ENCODE measurements at regions not wholly inside any gene's neighbourhood (a gene's known extent, or its start where the extent isn't known, plus 50 kb on each side); places are given as distances from the start of the nearest gene placed in this dataset.

GRCh38 chr1:47629201-47629600 lies 191.4 kb downstream of the FOXD2 start:
- TF ChIP-seq CTCF (IDR thresholded peaks at IDR 0.05): no peak
- no peak for TF ChIP-seq EZH2 (IDR thresholded peaks at IDR 0.05; ENCODE audit: borderline replicate concordance, insufficient read depth, low read depth, low read length, poor library complexity, severe bottlenecking)

Data from B cell (primary cell).